ACC112 (cell line): ENCODE measurements at regions not wholly inside any gene's neighbourhood (a gene's known extent, or its start where the extent isn't known, plus 50 kb on each side); places are given as distances from the start of the nearest gene placed in this dataset.
A peak's percentile ranks its signal among the peaks of the same experiment; 100 is the strongest.

ENCODE experiments used
- H2AFZ ChIP-seq: fragments of 200-600 bp; sonication (generic); one replicate; pipeline ENCODE4 v1.6.0; 2017; ENCODE audit warnings: antibody characterized with exemption, low read length; ENCODE audit not compliant: unreplicated experiment
- H3K27ac ChIP-seq: fragments of 200-600 bp; sonication (generic); 2 replicates; pipeline ENCODE4 v1.5.1; 2014; ENCODE audit warnings: low read depth, mild to moderate bottlenecking, antibody characterized with exemption, low read length, moderate library complexity
- H3K27me3 ChIP-seq: fragments of 200-600 bp; sonication (generic); 2 replicates; pipeline ENCODE4 v1.6.1; 2014; ENCODE audit warnings: mild to moderate bottlenecking, antibody characterized with exemption, low read length, moderate library complexity, mixed read lengths; ENCODE audit not compliant: insufficient read depth
- H3K36me3 ChIP-seq: fragments of 200-600 bp; sonication (generic); 2 replicates; pipeline ENCODE4 v1.6.1; 2016; ENCODE audit warnings: mild to moderate bottlenecking, antibody characterized with exemption, low read length, moderate library complexity, mixed read lengths; ENCODE audit not compliant: insufficient read depth
- H3K4me1 ChIP-seq: fragments of 200-600 bp; sonication (generic); one replicate; pipeline ENCODE4 v1.6.1; 2016; ENCODE audit warnings: low read length, mixed read lengths; ENCODE audit not compliant: insufficient read depth, unreplicated experiment, control insufficient read depth
- H3K4me3 ChIP-seq: fragments of 200-600 bp; sonication (generic); 2 replicates; pipeline ENCODE4 v1.5.1; 2014; ENCODE audit warnings: mild to moderate bottlenecking, low read depth, low read length
- H3K79me2 ChIP-seq: fragments of 200-600 bp; sonication (generic); one replicate; pipeline ENCODE4 v1.6.0; 2016; ENCODE audit warnings: low read length; ENCODE audit not compliant: control insufficient read depth, unreplicated experiment, insufficient read depth

GRCh38 chr18:39721712-39722111 lies 2156.1 kb upstream of the CELF4 start:
- Histone ChIP-seq H3K27ac (no peak overlapping the region), H3K27me3 (no peaks in the 10 kb centered on the region), H3K36me3 (no peaks in the 10 kb centered on the region), H2AFZ (no peak overlapping the region), H3K4me1 (peaks cover 4% of the 10 kb centered on the region), H3K4me3 (no peak overlapping the region), H3K79me2 (no peaks in the 10 kb centered on the region)

- no peaks in the 10 kb centered on the region for H3K27me3 ChIP-seq
- no peak overlapping the region for H3K4me3 ChIP-seq
- H3K79me2 ChIP-seq: no peaks in the 10 kb centered on the region
- no peak overlapping the region for H2AFZ ChIP-seq
- no peak overlapping the region for H3K27ac ChIP-seq
- no peaks in the 10 kb centered on the region; the same call in 1 of the 2 replicates for H3K36me3 ChIP-seq
- H3K4me1 ChIP-seq: no peaks in the 10 kb centered on the region
These were observed 2148.4 kb upstream of the CELF4 start for GRCh38 chr18:39713961-39714360.

GRCh38 chr18:39711701-39712100 lies 2146.1 kb upstream of the CELF4 start:
- H3K36me3 ChIP-seq: no peaks in the 10 kb centered on the region; the same call in 1 of the 2 replicates
- H3K27ac ChIP-seq: no peak overlapping the region

GRCh38 chr18:39705362-39705761 lies 2139.8 kb upstream of the CELF4 start:
- Histone ChIP-seq H3K4me3 (no peak overlapping the region), H3K36me3 (no peaks in the 10 kb centered on the region), H3K27ac (no peak overlapping the region), H3K79me2 (no peaks in the 10 kb centered on the region), H2AFZ (no peak overlapping the region), H3K27me3 (no peaks in the 10 kb centered on the region), H3K4me1 (peaks cover 10% of the 10 kb centered on the region)

More at GRCh38 chr18:39711701-39712100, 2146.1 kb upstream of the CELF4 start:
- no peaks in the 10 kb centered on the region for H3K27me3 ChIP-seq
- H2AFZ ChIP-seq: no peak overlapping the region
- no peaks in the 10 kb centered on the region for H3K4me1 ChIP-seq
- H3K79me2 ChIP-seq: no peaks in the 10 kb centered on the region
- no peak overlapping the region for H3K4me3 ChIP-seq

GRCh38 chr18:39702888-39703287 lies 2137.3 kb upstream of the CELF4 start:
- no peak overlapping the region for H3K4me3 ChIP-seq
- H2AFZ ChIP-seq: no peak overlapping the region
- no peaks in the 10 kb centered on the region for H3K79me2 ChIP-seq
- H3K36me3 ChIP-seq: no peaks in the 10 kb centered on the region
- H3K27ac ChIP-seq: no peak overlapping the region
- H3K27me3 ChIP-seq: no peaks in the 10 kb centered on the region
- H3K4me1 ChIP-seq: peaks cover 10% of the 10 kb centered on the region

- Histone ChIP-seq H3K27me3 (no peaks in the 10 kb centered on the region), H3K4me1 (peaks cover 10% of the 10 kb centered on the region), H3K27ac (peak overlapping the region; percentile 23; the same call in 1 of the 2 replicates), H2AFZ (no peak overlapping the region), H3K36me3 (no peaks in the 10 kb centered on the region), H3K4me3 (no peak overlapping the region), H3K79me2 (no peaks in the 10 kb centered on the region)
These were observed 2136.2 kb upstream of the CELF4 start for GRCh38 chr18:39701839-39702238.

- Histone ChIP-seq H3K27me3 (no peaks in the 10 kb centered on the region), H3K36me3 (no peaks in the 10 kb centered on the region), H3K4me1 (peaks cover 10% of the 10 kb centered on the region), H2AFZ (no peak overlapping the region), H3K4me3 (no peak overlapping the region), H3K79me2 (no peaks in the 10 kb centered on the region), H3K27ac (no peak overlapping the region)
These were observed 2135.6 kb upstream of the CELF4 start for GRCh38 chr18:39701055-39701783.

GRCh38 chr18:39699340-39699964 lies 2133.9 kb upstream of the CELF4 start:
- no peaks in the 10 kb centered on the region for H3K79me2 ChIP-seq
- H2AFZ ChIP-seq: no peak overlapping the region
- no peak overlapping the region for H3K4me3 ChIP-seq
- H3K36me3 ChIP-seq: no peaks in the 10 kb centered on the region
- H3K27me3 ChIP-seq: no peaks in the 10 kb centered on the region
- H3K4me1 ChIP-seq: peaks cover 10% of the 10 kb centered on the region
- no peak overlapping the region for H3K27ac ChIP-seq

GRCh38 chr18:39698436-39698835 lies 2132.8 kb upstream of the CELF4 start:
- Histone ChIP-seq H3K27me3 (no peaks in the 10 kb centered on the region), H3K4me3 (no peak overlapping the region), H3K79me2 (no peaks in the 10 kb centered on the region), H2AFZ (no peak overlapping the region), H3K4me1 (peaks cover 10% of the 10 kb centered on the region), H3K36me3 (no peaks in the 10 kb centered on the region), H3K27ac (no peak overlapping the region)

- Histone ChIP-seq H3K4me3 (no peak overlapping the region), H3K79me2 (no peaks in the 10 kb centered on the region), H3K36me3 (no peaks in the 10 kb centered on the region), H3K4me1 (no peaks in the 10 kb centered on the region), H3K27me3 (no peaks in the 10 kb centered on the region), H3K27ac (no peak overlapping the region), H2AFZ (no peak overlapping the region)
These were observed 2127.8 kb upstream of the CELF4 start for GRCh38 chr18:39693359-39693758.
